RWPE2 (cell line): ENCODE measurements at regions not wholly inside any gene's neighbourhood (a gene's known extent, or its start where the extent isn't known, plus 50 kb on each side); places are given as distances from the start of the nearest gene placed in this dataset.

Experiments
- ATAC-seq: fragments of 200-7000 bp; cut with Tn5 transposase; 3 replicates; pipeline ENCODE4 v1.9.1; 2021; ENCODE audit warnings: low read depth
- DNase-seq: peaks from one replicate; pipeline ENCODE4 v3.0.0-alpha.2; 2020; ENCODE audit warnings: low spot score
- H3K27ac ChIP-seq: fragments of 450-650 bp; 2 replicates; pipeline ENCODE4 v1.5.1; 2017; ENCODE audit warnings: mild to moderate bottlenecking; ENCODE audit not compliant: poor library complexity, severe bottlenecking
- H3K27me3 ChIP-seq: fragments of 250-450 bp; sonication (Bioruptor Pico); 2 replicates; pipeline ENCODE4 v1.5.1; 2021; ENCODE audit warnings: mild to moderate bottlenecking, moderate library complexity; ENCODE audit not compliant: insufficient read depth, poor library complexity, severe bottlenecking
- H3K36me3 ChIP-seq: fragments of 250-450 bp; sonication (Bioruptor Pico); 2 replicates; pipeline ENCODE4 v1.5.1; 2020; ENCODE audit warnings: low read depth, mild to moderate bottlenecking, moderate library complexity
- H3K4me1 ChIP-seq: fragments of 250-450 bp; sonication (Bioruptor Pico); 2 replicates; pipeline ENCODE4 v1.5.1; 2021; ENCODE audit warnings: mild to moderate bottlenecking, moderate library complexity; ENCODE audit not compliant: insufficient read depth, poor library complexity, severe bottlenecking
- H3K4me3 ChIP-seq: fragments of 250-450 bp; sonication (Bioruptor Pico); 2 replicates; pipeline ENCODE4 v1.5.1; 2021; ENCODE audit warnings: mild to moderate bottlenecking, moderate library complexity; ENCODE audit not compliant: severe bottlenecking
- H3K9me3 ChIP-seq: fragments of 250-450 bp; sonication (Bioruptor Pico); 2 replicates; pipeline ENCODE4 v1.5.1; 2021; ENCODE audit warnings: mild to moderate bottlenecking, moderate library complexity; ENCODE audit not compliant: severe bottlenecking
- CTCF ChIP-seq: fragments of 450-650 bp; IDR thresholded peaks from one replicate; pipeline ENCODE4 v1.5.1; 2017; ENCODE audit warnings: mild to moderate bottlenecking, moderate library complexity; ENCODE audit not compliant: poor library complexity, severe bottlenecking

DNA sequence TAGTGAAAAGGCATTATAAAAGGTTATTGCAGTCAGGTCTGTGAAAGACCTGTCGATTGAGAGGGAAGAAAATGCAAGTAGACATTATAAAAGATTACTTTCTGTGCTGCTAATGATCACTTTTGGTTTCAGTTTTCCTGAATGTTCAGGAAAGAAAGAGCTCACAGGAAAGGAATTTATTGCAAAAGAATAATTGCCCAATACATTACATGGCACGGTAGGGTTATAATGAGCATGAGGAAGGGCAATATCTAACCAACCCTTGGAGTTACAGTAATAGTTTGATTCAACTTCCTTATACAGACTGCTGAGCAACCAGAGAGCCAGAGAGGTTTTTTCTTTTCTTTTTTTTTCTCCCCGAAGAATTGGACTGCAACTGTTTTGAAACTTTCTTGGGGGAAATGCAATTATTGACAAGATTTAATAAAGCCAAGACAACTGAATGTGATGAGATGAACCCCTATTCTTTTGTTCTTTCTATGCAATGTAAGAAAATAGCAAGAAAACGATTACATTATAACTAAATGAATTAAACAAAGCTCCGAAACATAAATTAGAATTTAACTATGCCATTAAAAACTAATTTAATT is 247.0 kb downstream of the C4orf33 start:
- ATAC-seq: peak; percentile 95

DNA sequence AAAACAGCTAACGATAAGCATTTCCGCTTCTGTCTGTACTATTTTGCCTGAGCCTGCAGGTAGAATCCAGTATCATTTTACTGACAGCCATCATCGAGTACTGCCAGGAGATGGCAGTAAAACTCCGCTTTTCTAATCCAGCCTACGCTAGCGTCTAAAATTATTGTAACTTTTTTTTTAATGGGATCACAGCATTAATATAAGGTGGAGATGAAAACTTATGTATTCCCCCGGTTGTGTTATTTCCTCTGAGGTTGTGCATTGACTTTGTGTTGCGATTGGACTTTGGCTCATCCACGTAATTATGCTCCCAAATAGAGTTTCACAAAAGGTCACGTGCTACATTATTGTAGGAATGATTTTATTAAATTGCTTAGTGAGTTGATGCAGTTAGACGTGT is 248.1 kb downstream of the C4orf33 start:
- Histone ChIP-seq H3K9me3 (no peaks in the 10 kb centered on the region), H3K36me3 (no peaks in the 10 kb centered on the region), H3K4me1 (peaks cover 11% of the 10 kb centered on the region), H3K27me3 (no peaks in the 10 kb centered on the region), H3K4me3 (no peak overlapping the region), H3K27ac (no peak overlapping the region)
- TF ChIP-seq CTCF: peak; percentile 87
- DNase-seq (no peak), ATAC-seq (peak; percentile 71)

More for the DNA sequence above, 247.0 kb downstream of the C4orf33 start:
- no peak for TF ChIP-seq CTCF
- no peaks in the 10 kb centered on the region for H3K9me3 ChIP-seq
- no peaks in the 10 kb centered on the region for H3K27me3 ChIP-seq
- peaks cover 11% of the 10 kb centered on the region for H3K4me1 ChIP-seq
- no peak overlapping the region for H3K4me3 ChIP-seq
- no peak for DNase-seq
- H3K36me3 ChIP-seq: no peaks in the 10 kb centered on the region
- H3K27ac ChIP-seq: peak overlapping the region; percentile 39

- Histone ChIP-seq H3K36me3 (no peaks in the 10 kb centered on the region), H3K9me3 (no peaks in the 10 kb centered on the region), H3K4me1 (peaks cover 11% of the 10 kb centered on the region), H3K4me3 (no peak overlapping the region), H3K27ac (no peak overlapping the region), H3K27me3 (no peaks in the 10 kb centered on the region)
- DNase-seq (no peak), ATAC-seq (no peak)
- TF ChIP-seq CTCF: no peak
These were observed 249.7 kb downstream of the C4orf33 start for GRCh38 chr4:129345609-129346008.

- H3K4me1 ChIP-seq: peaks cover 11% of the 10 kb centered on the region
- H3K4me3 ChIP-seq: no peak overlapping the region
These were observed 250.1 kb downstream of the C4orf33 start for GRCh38 chr4:129346036-129346435.

More at GRCh38 chr4:129346036-129346435, 250.1 kb downstream of the C4orf33 start:
- Histone ChIP-seq H3K9me3 (no peaks in the 10 kb centered on the region), H3K27me3 (no peaks in the 10 kb centered on the region), H3K36me3 (no peaks in the 10 kb centered on the region), H3K27ac (no peak overlapping the region)
- DNase-seq (no peak), ATAC-seq (no peak)
- no peak for TF ChIP-seq CTCF
